ENCODE measurements at regions not wholly inside any gene's neighbourhood (a gene's known extent, or its start where the extent isn't known, plus 50 kb on each side); places are given as distances from the start of the nearest gene placed in this dataset.

DNA sequence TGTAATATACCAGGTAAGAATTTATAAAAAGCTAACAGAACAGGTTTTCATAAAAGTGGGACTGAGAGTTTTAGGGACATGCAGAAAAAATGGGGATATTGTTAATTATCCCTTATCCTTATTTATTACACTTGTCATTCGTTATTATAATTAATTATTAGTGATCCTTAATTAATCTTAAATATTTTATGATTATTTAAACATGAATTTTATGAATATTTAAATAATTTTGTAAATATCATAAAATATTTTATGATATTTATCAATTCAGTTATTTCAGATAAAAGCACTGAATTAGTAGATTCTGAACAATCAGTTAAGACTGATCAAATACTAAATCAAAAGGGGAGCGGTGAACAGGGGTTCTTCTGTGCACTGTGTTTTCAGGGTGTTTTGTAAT lies 300.1 kb downstream of the PAX1 start:
- in situ Hi-C loops (cut with HindIII; ENCODE audit: low sequenced_read_pairs) = no loop called here

DNA sequence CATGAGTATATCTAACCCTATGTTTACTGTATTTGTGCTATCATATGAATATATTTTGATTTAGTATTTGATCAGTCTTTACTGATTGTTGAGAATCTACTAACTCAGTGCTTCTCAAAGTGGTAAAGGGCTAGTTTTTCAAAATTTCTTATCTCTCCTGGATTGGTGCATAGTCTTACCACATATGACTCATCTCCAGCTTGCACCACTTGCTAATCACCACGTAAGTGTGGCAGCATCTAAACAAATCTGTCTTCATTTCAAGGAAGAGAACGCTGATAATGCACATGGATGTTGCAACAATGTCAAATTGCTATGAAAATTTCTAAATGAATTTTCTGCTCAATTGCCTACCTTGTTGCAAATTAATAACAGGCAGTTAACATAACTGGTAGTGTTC lies 299.5 kb downstream of the PAX1 start:
- in situ Hi-C loops (cut with HindIII; ENCODE audit: low sequenced_read_pairs) = no loop called here

DNA sequence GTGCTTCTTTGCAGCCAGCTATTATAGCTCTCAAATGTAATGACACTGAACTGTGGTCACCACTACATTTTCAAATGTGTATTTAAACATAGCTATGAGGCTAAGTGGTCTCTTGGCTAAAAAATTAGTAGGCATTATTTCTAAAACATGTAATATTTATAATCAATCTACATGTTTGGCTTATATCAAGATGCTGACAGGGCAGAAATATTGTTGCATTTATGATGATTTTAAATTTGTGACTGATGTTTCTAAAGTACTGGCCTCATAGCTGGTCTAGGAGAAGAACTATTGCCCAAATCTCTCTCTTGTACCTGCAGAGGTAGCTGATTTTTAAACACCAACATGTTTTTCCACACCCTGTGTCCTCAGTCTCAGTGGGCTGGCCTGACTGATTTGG lies 298.2 kb downstream of the PAX1 start:
- in situ Hi-C loops (cut with HindIII; ENCODE audit: low sequenced_read_pairs) = no loop called here

DNA sequence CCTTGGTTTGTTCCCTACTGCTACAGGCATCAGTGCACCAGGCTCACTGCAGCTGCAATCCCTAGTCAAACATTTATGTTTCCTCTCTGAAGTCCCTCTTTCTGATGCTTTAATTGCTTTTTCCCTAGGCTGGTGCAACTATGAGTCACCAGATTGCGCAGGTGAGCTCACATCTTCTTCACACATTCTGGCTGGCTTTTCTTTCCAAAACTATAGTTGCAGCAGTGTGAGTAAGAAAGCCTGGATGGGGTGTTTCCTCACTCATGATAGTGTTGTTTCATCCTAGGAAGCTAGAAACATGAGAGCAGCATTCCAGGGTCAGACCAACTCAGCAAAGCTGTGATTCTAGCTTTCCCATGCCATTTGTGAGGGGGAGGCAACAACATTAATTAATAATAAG lies 296.4 kb downstream of the PAX1 start:
- in situ Hi-C loops (cut with HindIII; ENCODE audit: low sequenced_read_pairs) = no loop called here

DNA sequence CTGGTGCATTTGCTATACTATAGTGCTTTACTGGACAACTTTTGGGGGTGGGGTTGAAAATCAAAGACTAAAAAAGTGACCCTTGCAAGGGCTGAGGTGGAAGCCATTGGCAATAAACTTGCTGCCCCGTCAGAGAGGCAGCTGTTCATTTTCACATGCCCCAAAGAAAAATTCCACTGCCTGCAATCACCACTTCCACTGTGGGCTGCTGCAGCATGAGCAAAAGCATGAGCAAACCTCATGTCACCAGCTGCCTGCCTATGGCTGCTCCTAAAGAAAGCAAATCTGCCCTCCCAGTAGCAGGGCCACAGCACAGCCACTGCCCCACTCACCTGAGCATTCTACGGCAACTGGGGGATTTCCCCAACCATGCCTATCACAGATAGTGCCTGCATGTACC lies 290.0 kb downstream of the PAX1 start:
- in situ Hi-C loops (cut with HindIII; ENCODE audit: low sequenced_read_pairs) = no loop called here

DNA sequence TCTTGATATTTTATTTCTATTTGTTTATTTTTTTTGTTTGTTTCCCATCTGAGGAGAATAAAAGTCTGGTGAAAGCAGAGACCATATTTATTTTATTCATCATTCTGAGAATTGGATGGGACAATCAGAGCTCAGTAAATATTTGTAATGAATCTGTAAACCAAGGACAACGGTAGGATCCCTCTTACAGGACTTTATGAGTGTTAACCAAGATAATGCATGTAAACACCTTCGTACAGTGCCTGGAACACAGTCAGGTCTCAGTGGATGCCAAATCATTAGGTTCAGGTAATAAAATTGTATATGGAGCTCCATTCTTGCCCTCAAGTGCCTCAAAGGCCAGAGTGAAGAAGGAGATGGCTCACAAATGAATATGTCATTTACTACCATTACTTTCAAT lies 288.7 kb downstream of the PAX1 start:
- in situ Hi-C loops (cut with HindIII; ENCODE audit: low sequenced_read_pairs) = no loop called here

DNA sequence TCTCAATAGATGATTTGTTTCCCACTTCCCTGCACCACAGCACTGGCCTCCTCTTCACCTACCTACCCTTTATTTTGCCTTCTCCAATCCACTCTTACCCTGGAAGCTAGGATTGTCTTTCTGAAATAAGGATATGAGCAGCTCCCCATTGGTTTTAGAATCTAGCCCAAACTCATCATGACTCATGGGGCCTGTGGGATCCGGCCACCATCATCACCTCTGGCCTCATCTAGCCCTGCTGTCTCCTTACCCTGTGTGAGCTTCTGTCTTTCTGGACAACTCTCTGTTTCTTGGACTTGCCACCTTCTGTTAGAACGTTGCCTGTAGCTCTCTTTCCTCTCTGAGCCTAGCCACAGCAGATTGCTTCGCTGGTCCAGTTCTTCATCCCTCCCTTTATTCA lies 277.1 kb downstream of the PAX1 start:
- in situ Hi-C loops (cut with HindIII; ENCODE audit: low sequenced_read_pairs) = no loop called here

DNA sequence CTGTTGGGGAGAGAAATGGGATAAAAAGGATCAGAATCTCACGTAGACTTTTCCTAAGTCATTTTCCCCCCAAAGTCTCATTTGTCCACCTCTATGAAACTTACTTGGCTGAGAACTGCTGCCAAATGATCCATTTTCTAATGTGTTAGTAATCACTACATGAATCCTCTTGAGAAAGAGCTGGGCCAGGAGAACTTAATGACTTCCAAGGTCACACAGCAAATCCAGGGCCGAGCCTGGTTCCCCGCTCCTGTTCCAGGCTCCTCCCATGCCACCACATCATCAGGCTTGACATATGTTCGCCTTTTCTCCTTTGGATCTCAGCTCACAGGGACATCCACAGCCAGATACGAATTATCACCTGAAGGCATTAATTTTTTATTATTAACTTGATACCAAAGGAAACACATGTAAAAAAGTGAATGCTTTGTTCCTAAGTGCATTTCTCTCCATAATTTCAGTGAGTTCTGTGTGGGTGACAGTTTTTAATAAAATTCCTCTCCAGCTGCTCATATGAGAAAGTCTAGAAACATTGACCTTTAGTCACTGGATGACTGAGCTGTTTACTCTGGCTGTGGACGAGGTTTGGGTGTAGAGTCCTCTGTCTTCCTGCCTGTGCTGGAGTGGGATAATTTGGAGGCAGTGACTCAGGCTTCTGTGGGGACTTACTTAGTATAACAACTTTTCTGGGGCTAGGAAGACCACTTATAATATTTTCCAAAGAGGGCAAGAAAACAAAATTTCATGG lies 276.3 kb downstream of the PAX1 start:
- in situ Hi-C loops (cut with HindIII; ENCODE audit: low sequenced_read_pairs) = no loop called here

DNA sequence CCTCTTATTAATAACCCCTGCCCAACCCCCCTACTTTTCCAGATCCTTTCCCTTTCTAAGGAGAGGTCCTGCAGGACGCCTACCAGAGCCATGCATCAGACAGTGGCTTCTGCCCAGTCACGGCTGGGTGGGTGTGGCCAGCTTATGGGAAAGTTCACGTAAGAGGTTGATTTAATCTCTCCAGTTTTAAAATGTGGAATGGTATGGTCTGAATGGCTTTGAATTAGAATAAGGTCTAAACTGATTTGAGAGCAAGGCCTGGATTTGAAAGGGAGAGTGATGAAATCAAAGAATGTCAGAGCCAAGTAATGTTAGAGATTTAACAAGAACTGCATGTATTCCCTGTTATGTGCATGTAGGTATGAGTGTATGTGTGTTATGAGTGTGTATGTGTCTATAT lies 275.7 kb downstream of the PAX1 start:
- in situ Hi-C loops (cut with HindIII; ENCODE audit: low sequenced_read_pairs) = no loop called here

DNA sequence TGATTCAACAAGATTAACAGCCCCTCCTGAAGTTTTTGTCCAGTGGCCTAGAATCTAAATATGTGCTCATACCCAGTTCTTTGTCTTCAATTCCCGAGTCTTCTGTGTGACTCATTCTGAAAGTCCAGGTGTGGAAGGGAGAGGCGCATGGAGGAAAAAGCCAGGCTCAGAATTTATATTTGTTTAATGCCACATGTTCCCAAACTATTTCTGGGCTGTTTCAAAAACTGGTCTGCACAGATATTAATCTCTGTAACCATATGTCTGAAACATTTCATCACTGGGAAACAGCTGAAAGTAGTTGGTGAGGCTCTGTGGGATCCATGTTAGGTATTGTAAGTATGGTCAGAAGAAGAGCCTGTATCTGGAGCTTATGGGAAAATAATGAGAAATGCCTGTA lies 266.0 kb downstream of the PAX1 start:
- in situ Hi-C loops (cut with HindIII; ENCODE audit: low sequenced_read_pairs) = no loop called here

DNA sequence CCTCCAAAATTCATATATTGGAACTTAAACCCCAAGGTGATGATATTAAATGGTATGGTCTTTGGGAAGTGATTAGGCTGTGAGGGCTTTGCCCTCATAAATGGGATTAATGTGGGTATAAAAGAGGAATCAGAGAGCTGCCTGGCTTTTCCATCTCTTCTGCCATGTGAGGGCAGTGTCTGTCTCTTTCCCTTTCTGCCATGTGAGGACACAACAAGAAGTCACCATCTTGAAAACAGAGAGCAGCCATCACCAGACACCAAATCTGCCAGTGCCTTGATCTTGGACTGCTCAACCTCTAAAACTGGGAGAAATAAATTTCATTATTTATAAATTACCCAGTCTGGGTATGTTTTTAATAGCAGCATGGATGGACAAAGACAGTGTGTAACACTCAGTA lies 263.0 kb downstream of the PAX1 start:
- in situ Hi-C loops (cut with HindIII; ENCODE audit: low sequenced_read_pairs) = no loop called here

DNA sequence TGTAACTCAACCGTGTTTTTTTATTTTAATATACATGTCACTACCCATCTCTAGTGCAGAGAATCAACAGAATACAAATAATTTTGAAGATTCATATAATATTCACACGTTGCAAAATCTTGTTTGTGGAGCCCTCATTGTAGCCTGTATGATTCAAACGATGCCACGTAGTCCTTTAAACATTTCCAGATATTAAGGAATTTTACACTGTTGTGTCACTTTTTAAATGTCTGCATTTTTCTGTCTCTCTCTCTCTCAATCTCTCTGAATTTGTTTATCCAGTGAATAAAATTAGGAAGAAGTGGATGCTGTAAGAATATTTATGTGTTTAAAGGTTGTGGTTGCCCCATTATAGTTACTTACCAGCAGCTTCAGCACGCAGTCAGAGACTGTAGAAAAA lies 262.0 kb downstream of the PAX1 start:
- in situ Hi-C loops (cut with HindIII; ENCODE audit: low sequenced_read_pairs) = no loop called here

DNA sequence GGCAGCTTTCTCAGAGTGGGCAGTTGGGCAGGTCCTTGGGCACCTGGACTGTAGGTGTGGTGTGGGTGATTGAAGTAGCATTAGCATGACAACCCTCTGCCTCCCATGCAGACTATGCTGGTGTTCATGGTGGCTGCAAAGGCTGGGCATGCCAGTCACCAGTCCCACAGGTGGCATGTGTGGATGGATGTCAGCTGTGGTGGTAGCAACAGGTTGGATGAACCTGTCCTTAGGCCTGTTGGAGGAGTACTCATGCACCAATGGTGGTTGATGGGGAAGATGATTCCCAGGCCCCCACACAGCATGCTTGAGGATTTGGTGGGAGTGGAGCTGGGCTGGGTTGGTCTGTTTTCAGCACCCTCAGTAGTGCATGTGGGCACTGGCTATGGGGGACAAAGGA lies 251.1 kb downstream of the PAX1 start:
- in situ Hi-C loops (cut with HindIII; ENCODE audit: low sequenced_read_pairs) = no loop called here

DNA sequence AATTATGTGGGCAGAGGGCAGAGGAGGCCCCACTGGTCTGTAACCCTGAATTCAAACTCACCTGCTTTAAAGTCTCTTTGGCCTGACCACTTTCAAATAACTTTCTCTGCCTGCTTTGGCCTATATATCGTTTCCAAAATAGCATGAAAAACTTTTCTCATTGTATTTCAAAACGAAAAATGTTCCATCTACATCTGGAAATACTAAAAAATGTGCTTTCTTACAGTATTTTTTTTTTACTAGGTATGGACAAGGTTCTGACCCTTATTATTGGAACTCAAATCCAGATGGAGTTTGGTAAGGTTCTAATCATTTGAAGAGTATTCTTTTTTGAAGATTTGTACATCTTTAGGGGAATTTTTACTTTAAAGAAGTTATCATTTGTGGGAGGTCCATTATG lies 241.9 kb downstream of the PAX1 start:
- in situ Hi-C loops (cut with HindIII; ENCODE audit: low sequenced_read_pairs) = no loop called here

DNA sequence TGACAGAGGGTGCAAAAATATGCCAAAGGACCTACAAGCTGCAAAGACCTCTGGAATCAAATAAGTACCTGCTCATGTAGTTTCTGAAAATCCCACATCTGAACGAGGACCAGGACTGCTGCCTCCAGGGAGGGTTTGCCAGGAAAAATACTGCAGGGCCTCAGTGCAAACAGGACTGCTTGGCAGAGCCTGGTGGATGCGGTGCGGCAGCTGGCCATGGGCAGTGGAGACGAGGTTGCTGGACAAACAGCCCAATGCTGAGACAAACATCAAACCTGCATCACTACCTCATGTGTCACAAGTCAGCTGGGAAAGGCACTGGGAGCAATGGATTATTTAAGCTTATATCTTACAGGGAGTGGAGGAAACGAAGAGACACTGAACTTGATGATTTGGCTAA lies 238.8 kb downstream of the PAX1 start:
- in situ Hi-C loops (cut with HindIII; ENCODE audit: low sequenced_read_pairs) = no loop called here

DNA sequence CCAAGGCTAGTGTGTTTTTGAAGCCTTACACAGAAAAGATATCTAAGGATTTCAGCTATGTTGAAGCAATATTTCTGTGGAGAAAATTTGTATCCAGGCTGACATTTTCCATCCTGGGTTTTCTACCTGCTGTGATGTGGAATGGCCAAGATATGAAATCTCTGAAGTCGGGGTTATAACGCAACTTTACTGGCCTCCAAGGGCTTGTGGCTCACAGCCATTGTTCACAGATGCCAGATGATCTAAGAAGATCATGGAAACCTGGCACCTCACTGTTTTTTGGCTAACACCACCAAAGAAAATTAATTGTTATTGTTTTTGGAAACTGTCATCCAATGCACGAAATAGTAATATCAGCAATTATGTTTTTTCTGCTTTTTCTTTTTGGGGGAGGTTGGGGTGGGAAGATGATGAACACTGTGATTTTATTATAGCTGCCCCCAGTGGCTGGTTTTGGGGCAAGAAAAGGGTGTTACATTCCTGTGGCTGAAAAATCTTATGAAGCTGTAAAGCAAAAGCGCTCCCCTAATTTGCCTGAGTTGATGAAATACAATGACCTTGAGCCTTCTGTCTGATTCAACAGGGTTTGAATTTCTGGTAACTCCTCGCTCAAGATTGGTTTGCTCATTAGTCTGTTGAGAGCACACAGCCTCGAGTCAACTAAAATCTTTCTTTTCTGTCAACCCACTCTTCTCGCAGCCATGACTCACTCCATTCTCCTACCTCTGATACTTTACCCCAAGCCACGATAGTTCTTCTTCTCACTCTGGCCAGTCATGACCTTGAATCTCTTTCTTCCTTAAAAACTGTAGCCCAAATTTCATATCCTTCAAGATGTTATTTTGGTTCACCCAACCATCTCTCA lies 236.7 kb downstream of the PAX1 start:
- in situ Hi-C loops (cut with HindIII; ENCODE audit: low sequenced_read_pairs) = no loop called here

DNA sequence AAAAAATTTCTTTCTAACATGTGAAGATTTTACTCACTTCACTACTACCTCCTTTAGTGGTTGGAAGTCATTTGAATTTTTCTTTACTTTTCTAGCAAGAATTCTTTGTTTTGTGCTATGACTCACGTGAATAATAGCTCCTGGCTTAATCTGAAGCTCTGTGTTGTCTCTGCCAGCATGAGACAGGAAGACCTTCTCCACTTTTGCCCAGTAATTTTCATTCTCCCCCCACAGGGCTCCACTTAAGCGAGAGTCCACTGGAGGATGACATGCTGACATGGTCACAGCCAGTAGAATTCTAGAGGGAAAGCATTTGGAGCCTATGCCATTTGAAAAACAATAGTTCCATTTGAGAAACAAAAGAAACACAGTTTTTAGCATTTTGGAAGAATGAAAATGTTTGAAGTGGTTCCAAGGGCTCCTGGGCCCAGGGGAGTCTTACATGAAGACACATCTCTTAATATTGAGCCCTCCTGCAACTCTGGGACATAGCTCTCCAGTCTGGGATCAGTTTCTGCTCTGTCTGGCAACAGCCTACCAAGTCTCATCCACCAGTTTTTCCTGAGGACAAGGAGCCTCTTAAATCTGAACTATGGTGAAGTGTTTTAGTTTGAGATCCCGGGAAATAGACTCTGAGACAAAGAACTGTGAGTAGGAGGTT lies 231.4 kb downstream of the PAX1 start:
- in situ Hi-C loops (cut with HindIII; ENCODE audit: low sequenced_read_pairs) = no loop called here

DNA sequence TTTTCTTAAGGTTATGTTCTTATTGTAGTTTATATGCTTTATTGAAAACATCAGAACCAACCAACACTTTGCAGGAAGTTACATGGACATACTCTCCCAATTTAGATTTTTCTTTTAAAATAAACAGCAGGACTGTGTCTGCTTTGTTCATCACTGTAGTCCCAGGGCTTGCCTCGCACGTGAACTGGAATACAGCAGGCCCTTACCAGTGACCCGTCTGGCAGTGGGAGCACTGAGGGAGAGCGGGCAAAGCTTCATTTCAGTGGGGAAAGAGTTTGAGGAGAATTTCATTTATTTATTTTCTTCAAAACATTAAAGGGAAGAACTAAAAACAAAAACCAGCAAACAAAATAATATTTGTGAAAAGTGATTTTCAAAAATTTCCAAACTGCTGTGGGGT lies 230.8 kb downstream of the PAX1 start:
- in situ Hi-C loops (cut with HindIII; ENCODE audit: low sequenced_read_pairs) = no loop called here

DNA sequence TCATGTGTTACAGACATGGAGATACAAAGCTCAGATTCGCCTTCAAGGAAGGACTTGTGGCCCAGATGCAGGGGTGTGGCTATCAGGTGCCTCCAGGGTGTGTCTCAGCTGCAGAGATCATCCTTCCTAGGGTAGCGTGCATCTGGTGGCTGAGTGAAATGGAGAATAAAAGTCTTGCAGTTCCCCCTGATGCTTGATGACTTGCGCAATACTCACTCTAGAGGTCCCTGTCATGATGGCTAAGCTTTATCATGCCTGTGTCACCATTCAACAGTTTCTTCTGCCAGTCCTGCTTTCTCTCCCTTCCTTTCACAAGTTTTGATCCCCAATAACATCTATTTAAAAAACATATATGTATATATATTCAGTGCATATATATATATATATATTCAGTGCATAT lies 228.1 kb downstream of the PAX1 start:
- in situ Hi-C loops (cut with HindIII; ENCODE audit: low sequenced_read_pairs) = no loop called here

DNA sequence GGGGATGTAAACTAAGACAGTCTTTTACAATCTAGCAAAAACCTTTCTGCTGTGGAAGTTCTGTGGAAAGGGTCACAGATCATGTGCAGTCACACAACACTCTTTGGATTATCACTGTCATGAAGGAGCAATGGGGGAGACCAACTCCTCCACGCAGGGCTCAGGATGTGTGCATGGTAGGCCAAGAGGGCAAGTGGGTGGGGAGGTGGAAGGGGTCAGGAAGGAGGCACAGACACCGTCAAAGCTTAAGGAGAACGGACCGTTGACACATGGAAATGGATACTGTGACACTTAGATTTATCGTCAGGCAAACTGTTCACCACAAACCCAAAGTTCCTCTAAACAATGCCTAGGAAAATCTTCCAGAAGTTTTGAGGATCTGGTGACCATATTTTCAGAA lies 215.8 kb downstream of the PAX1 start:
- in situ Hi-C loops (cut with HindIII; ENCODE audit: low sequenced_read_pairs) = no loop called here

DNA sequence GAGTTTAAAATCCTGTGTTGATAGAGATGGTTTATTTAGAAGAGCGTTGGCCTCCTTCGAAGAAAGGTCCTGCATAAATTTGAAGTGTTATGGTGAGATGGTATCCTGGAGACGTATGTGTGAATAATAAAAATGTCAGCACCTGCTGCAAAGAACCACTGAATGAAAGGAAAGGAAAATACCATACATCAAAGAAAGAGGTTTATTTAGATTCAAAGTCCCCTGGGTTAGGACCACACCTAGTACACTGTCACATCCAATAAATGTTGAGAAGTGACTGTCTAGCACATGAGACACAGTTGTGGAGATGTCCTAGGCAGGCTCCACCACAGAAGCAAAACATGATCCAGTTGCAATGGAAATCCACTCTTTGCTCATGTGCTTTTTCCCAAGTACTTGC lies 214.7 kb downstream of the PAX1 start:
- in situ Hi-C loops (cut with HindIII; ENCODE audit: low sequenced_read_pairs) = no loop called here

DNA sequence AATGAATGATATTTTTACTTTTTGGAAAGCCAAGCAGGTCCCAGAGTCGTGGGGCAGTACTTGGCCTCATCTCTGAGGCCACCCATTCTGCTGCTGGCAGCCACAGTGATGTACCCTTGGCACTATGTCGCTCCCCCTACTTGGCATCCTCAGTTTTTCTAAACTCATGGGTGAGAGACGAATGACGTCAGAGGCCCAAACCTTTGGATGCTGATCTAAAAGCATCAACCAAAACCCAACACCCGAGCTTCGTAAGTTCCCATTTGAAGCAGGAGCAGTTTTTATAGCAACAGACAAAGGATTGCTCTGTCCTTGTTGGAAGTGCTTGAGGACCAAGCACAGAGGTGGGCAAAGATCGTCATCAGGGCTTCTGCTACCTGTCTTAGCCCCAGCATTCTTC lies 212.9 kb downstream of the PAX1 start:
- in situ Hi-C loops (cut with HindIII; ENCODE audit: low sequenced_read_pairs) = no loop called here

Data from DLD1 (cell line).